HEK293 (cell line): ENCODE measurements at regions not wholly inside any gene's neighbourhood (a gene's known extent, or its start where the extent isn't known, plus 50 kb on each side); places are given as distances from the start of the nearest gene placed in this dataset.

ENCODE experiments used
- TRIM28 ChIP-seq: IDR thresholded peaks from 2 replicates; pipeline ENCODE4 v1.6.1; 2011; ENCODE audit warnings: low read length, control low read depth, borderline replicate concordance
- ZBTB7A ChIP-seq: fragments of 450-650 bp; formaldehyde crosslinking; IDR thresholded peaks from 2 replicates; pipeline ENCODE4 v1.5.1; 2016; ENCODE audit warnings: low read depth, missing biosample characterization, missing genetic modification characterization
- ZNF121 ChIP-seq: fragments of 450-650 bp; formaldehyde crosslinking; IDR thresholded peaks from 2 replicates; pipeline ENCODE4 v1.5.1; 2016; ENCODE audit warnings: missing biosample characterization, missing genetic modification characterization
- ZNF138 ChIP-seq: fragments of 450-650 bp; formaldehyde crosslinking; IDR thresholded peaks from 2 replicates; pipeline ENCODE4 v1.5.1; 2016; ENCODE audit warnings: missing biosample characterization, missing genetic modification characterization, borderline replicate concordance
- ZNF426 ChIP-seq: fragments of 450-650 bp; formaldehyde crosslinking; IDR thresholded peaks from 2 replicates; pipeline ENCODE4 v1.5.1; 2017; ENCODE audit warnings: missing biosample characterization, missing genetic modification characterization, mild to moderate bottlenecking, inconsistent platforms, moderate library complexity
- ZNF624 ChIP-seq: fragments of 450-650 bp; formaldehyde crosslinking; IDR thresholded peaks from 2 replicates; pipeline ENCODE4 v1.5.1; 2017; ENCODE audit warnings: missing biosample characterization, missing genetic modification characterization
- ZNF837 ChIP-seq: fragments of 450-650 bp; formaldehyde crosslinking; IDR thresholded peaks from 2 replicates; pipeline ENCODE4 v1.5.1; 2016; ENCODE audit warnings: missing biosample characterization, missing genetic modification characterization
- TF ChIP-seq, protein P1 (sequence below): fragments of 450-650 bp; formaldehyde crosslinking; IDR thresholded peaks from 2 replicates; pipeline ENCODE4 v1.5.1; 2016; ENCODE audit warnings: missing biosample characterization, missing genetic modification characterization
- TF ChIP-seq, protein P2 (sequence below): fragments of 450-650 bp; formaldehyde crosslinking; IDR thresholded peaks from 2 replicates; pipeline ENCODE4 v1.5.1; 2016; ENCODE audit warnings: missing biosample characterization, missing genetic modification characterization, borderline replicate concordance
- TF ChIP-seq, protein P3 (sequence below): fragments of 450-650 bp; formaldehyde crosslinking; IDR thresholded peaks from 2 replicates; pipeline ENCODE4 v1.5.1; 2016; ENCODE audit warnings: missing biosample characterization, missing genetic modification characterization, low read depth
- TF ChIP-seq, protein P4 (sequence below): fragments of 450-650 bp; formaldehyde crosslinking; IDR thresholded peaks from 2 replicates; pipeline ENCODE4; 2016; ENCODE audit warnings: missing biosample characterization, missing genetic modification characterization

DNA sequence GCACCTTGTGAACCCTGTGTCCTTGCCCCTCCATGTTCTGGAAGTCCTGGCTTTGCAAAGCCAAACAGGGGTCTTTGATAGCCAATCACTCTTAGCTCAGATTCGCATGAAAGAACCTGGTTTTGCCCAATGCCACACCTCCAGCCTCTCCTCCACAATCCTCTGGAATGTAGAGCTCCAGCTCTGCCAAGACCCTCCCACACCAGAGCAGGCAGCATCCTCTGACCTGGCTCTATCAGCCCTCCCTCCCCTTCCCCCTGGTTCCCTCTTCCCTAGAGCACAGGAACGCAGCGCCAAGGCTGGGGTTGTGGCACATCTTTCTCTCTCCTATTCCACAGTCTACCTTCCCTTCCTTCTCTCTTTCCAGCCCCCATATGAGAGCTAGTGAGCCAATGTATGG, 133.3 kb downstream of the RPLP1 start:
- TF ChIP-seq, protein P1, sequence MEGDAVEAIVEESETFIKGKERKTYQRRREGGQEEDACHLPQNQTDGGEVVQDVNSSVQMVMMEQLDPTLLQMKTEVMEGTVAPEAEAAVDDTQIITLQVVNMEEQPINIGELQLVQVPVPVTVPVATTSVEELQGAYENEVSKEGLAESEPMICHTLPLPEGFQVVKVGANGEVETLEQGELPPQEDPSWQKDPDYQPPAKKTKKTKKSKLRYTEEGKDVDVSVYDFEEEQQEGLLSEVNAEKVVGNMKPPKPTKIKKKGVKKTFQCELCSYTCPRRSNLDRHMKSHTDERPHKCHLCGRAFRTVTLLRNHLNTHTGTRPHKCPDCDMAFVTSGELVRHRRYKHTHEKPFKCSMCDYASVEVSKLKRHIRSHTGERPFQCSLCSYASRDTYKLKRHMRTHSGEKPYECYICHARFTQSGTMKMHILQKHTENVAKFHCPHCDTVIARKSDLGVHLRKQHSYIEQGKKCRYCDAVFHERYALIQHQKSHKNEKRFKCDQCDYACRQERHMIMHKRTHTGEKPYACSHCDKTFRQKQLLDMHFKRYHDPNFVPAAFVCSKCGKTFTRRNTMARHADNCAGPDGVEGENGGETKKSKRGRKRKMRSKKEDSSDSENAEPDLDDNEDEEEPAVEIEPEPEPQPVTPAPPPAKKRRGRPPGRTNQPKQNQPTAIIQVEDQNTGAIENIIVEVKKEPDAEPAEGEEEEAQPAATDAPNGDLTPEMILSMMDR (tag by site-specific recombination): no peak
- TF ChIP-seq ZNF121 (tag by site-specific recombination): no peak
- no peak for TF ChIP-seq TRIM28
- no peak for TF ChIP-seq ZNF624 (tag by site-specific recombination)
- TF ChIP-seq, protein P2, sequence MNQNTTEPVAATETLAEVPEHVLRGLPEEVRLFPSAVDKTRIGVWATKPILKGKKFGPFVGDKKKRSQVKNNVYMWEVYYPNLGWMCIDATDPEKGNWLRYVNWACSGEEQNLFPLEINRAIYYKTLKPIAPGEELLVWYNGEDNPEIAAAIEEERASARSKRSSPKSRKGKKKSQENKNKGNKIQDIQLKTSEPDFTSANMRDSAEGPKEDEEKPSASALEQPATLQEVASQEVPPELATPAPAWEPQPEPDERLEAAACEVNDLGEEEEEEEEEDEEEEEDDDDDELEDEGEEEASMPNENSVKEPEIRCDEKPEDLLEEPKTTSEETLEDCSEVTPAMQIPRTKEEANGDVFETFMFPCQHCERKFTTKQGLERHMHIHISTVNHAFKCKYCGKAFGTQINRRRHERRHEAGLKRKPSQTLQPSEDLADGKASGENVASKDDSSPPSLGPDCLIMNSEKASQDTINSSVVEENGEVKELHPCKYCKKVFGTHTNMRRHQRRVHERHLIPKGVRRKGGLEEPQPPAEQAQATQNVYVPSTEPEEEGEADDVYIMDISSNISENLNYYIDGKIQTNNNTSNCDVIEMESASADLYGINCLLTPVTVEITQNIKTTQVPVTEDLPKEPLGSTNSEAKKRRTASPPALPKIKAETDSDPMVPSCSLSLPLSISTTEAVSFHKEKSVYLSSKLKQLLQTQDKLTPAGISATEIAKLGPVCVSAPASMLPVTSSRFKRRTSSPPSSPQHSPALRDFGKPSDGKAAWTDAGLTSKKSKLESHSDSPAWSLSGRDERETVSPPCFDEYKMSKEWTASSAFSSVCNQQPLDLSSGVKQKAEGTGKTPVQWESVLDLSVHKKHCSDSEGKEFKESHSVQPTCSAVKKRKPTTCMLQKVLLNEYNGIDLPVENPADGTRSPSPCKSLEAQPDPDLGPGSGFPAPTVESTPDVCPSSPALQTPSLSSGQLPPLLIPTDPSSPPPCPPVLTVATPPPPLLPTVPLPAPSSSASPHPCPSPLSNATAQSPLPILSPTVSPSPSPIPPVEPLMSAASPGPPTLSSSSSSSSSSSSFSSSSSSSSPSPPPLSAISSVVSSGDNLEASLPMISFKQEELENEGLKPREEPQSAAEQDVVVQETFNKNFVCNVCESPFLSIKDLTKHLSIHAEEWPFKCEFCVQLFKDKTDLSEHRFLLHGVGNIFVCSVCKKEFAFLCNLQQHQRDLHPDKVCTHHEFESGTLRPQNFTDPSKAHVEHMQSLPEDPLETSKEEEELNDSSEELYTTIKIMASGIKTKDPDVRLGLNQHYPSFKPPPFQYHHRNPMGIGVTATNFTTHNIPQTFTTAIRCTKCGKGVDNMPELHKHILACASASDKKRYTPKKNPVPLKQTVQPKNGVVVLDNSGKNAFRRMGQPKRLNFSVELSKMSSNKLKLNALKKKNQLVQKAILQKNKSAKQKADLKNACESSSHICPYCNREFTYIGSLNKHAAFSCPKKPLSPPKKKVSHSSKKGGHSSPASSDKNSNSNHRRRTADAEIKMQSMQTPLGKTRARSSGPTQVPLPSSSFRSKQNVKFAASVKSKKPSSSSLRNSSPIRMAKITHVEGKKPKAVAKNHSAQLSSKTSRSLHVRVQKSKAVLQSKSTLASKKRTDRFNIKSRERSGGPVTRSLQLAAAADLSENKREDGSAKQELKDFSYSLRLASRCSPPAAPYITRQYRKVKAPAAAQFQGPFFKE (tag by site-specific recombination): no peak
- no peak for TF ChIP-seq ZNF138
- TF ChIP-seq, protein P3, sequence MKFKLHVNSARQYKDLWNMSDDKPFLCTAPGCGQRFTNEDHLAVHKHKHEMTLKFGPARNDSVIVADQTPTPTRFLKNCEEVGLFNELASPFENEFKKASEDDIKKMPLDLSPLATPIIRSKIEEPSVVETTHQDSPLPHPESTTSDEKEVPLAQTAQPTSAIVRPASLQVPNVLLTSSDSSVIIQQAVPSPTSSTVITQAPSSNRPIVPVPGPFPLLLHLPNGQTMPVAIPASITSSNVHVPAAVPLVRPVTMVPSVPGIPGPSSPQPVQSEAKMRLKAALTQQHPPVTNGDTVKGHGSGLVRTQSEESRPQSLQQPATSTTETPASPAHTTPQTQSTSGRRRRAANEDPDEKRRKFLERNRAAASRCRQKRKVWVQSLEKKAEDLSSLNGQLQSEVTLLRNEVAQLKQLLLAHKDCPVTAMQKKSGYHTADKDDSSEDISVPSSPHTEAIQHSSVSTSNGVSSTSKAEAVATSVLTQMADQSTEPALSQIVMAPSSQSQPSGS: no peak
- TF ChIP-seq ZNF426: no peak
- TF ChIP-seq, protein P4, sequence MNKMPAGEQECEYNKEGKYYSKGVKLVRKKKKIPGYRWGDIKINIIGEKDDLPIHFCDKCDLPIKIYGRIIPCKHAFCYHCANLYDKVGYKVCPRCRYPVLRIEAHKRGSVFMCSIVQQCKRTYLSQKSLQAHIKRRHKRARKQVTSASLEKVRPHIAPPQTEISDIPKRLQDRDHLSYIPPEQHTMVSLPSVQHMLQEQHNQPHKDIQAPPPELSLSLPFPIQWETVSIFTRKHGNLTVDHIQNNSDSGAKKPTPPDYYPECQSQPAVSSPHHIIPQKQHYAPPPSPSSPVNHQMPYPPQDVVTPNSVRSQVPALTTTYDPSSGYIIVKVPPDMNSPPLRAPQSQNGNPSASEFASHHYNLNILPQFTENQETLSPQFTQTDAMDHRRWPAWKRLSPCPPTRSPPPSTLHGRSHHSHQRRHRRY (tag by site-specific recombination): no peak
- TF ChIP-seq ZBTB7A: no peak
- TF ChIP-seq ZNF837 (tag by site-specific recombination): no peak
